Ectodermal cell (in vitro differentiated cells): ENCODE measurements at regions not wholly inside any gene's neighbourhood (a gene's known extent, or its start where the extent isn't known, plus 50 kb on each side); places are given as distances from the start of the nearest gene placed in this dataset.

Experiments
- H3K27ac ChIP-seq: 2 replicates; pipeline ENCODE4 v1.7.0; 2013; ENCODE audit warnings: mild to moderate bottlenecking, low read depth, low read length; ENCODE audit not compliant: insufficient read depth, poor library complexity, severe bottlenecking
- H3K27me3 ChIP-seq: 2 replicates; pipeline ENCODE4 v1.7.0; 2013; ENCODE audit warnings: mild to moderate bottlenecking, low read length; ENCODE audit not compliant: insufficient read depth, control insufficient read depth, poor library complexity, severe bottlenecking
- H3K36me3 ChIP-seq: one replicate; pipeline ENCODE4 v1.7.0; 2013; ENCODE audit warnings: low read length; ENCODE audit not compliant: control insufficient read depth, insufficient read depth
- H3K4me1 ChIP-seq: one replicate; pipeline ENCODE4 v1.7.0; 2013; ENCODE audit warnings: low read length; ENCODE audit not compliant: control insufficient read depth, insufficient read depth
- H3K4me3 ChIP-seq: 2 replicates; pipeline ENCODE4 v1.7.0; 2013; ENCODE audit warnings: low read depth, low read length, control low read depth; ENCODE audit not compliant: insufficient read depth
- H3K9me3 ChIP-seq: 2 replicates; pipeline ENCODE4 v1.7.0; 2013; ENCODE audit warnings: mild to moderate bottlenecking, low read length, moderate library complexity; ENCODE audit not compliant: control insufficient read depth
- WGBS, 2 experiments: methylation state at CpG; one replicate each; pipeline ENCODE4 v1.1.7; 2013; ENCODE audit warnings: missing lambda C conversion rate in 2 of 2; 5-methylcytosine and 5-hydroxymethylcytosine counted together

GRCh38 chr13:106151056-106151699 lies 384.3 kb downstream of the EFNB2 start:
- Histone ChIP-seq H3K27me3 (no peaks in the 10 kb centered on the region), H3K4me3 (no peak overlapping the region), H3K27ac (no peak overlapping the region), H3K36me3 (no peaks in the 10 kb centered on the region), H3K9me3 (no peaks in the 10 kb centered on the region), H3K4me1 (peaks cover 10% of the 10 kb centered on the region)
- WGBS, 2 experiments: 52 to 65% methylated on average over 2 to 3 of the region's 3 CpGs

DNA sequence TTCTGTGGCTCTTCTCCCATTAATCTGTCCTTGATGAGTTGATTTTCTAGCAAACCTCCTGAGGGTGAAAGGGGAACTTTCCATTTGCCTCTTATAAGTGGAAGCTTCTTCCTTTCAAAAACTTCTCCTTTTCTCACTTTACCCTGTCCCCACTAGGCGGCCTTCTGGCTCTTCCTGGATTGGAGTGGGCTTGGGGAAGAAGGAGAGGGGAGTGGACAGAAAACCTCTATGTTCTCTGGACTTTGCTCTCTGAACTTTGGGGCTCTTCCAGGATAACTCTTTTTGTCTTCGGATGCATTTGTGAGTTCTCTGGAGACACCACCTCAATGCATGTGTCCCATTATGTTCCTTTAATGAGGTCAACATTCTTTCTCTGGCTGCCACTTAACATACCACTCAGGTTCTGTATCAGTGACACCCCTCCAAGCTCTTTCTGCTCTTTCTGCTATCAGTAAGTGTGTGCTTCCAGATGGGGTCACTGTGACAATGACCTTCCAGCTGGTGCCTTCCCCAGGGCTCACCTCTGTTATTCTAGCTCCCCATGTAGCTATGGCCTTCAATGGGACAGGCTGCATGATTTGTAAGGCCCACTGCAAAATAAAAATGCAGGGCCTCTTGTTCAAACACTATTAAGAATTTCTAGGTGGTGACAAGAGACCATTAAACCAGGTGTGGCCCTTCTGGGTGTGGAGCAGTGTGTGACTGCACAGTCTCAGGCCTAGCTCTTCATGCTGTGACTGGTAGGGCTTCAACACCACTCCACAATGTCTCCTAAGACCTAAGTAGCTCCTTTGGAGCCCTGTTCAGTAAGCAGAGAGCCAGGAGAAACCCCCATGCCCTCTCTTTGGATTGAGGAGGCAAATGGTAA lies 389.2 kb downstream of the EFNB2 start:
- Histone ChIP-seq H3K27me3 (no peaks in the 10 kb centered on the region), H3K36me3 (no peaks in the 10 kb centered on the region), H3K9me3 (no peaks in the 10 kb centered on the region), H3K4me3 (no peak overlapping the region), H3K4me1 (peaks cover 3% of the 10 kb centered on the region), H3K27ac (no peak overlapping the region)
- WGBS, 2 experiments: 90 to 95% methylated on average over 1 to 2 of the region's 2 CpGs

DNA sequence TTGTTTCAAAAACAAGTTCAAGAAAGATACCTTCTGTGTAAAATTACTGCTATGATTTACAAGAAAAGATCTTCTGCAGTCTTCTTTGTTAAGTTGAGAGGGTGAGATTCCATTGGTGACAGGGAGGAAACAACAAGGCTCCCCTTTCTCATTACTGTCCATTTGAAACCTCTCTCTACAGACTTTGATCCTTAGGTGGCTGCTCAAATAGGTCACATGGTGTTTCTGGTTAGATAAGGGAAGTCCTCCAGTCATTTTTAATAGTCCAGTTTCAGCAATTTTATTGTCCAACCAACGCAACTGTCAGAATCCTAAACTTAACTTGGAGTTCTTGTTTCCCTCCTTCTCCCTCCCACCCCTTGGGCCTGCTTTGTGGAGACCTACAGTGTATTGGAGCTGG lies 390.4 kb downstream of the EFNB2 start:
- Histone ChIP-seq H3K9me3 (no peaks in the 10 kb centered on the region), H3K27ac (no peak overlapping the region), H3K36me3 (no peaks in the 10 kb centered on the region), H3K4me3 (no peak overlapping the region), H3K4me1 (no peaks in the 10 kb centered on the region), H3K27me3 (no peaks in the 10 kb centered on the region)
- WGBS, 2 experiments: 94 to 100% methylated on average over 1 of the region's 1 CpG

GRCh38 chr13:106143930-106144709 lies 391.3 kb downstream of the EFNB2 start:
- no peak overlapping the region for H3K4me3 ChIP-seq
- H3K4me1 ChIP-seq: no peaks in the 10 kb centered on the region
- H3K9me3 ChIP-seq: no peaks in the 10 kb centered on the region
- no peaks in the 10 kb centered on the region for H3K27me3 ChIP-seq
- no peak overlapping the region for H3K27ac ChIP-seq
- no peaks in the 10 kb centered on the region for H3K36me3 ChIP-seq
- 78 to 88% methylated on average over 2 of the region's 2 CpGs for WGBS, 2 experiments

DNA sequence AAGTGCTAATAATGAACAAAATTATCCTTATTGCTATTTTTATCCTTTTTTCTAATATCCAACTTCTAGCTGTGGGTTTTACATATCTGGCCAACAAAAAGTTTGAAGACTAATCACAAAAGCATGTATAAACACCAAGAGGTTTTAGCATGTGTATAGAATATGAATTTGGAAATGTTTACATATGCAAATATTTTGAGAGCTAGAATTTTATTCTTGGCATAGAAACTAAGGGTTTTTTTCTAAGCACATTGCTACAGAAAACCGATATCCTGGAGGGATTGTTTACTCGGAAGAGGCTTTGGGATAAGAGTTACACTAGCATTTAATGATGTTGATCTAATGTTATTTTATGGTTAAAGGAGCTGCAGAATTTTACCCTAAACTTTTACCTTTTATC lies 392.1 kb downstream of the EFNB2 start:
- Histone ChIP-seq H3K27ac (no peak overlapping the region), H3K9me3 (no peaks in the 10 kb centered on the region), H3K27me3 (no peaks in the 10 kb centered on the region), H3K4me3 (no peak overlapping the region), H3K4me1 (no peaks in the 10 kb centered on the region), H3K36me3 (no peaks in the 10 kb centered on the region)
- WGBS, 2 experiments: 82 to 90% methylated on average over 2 of the region's 2 CpGs

DNA sequence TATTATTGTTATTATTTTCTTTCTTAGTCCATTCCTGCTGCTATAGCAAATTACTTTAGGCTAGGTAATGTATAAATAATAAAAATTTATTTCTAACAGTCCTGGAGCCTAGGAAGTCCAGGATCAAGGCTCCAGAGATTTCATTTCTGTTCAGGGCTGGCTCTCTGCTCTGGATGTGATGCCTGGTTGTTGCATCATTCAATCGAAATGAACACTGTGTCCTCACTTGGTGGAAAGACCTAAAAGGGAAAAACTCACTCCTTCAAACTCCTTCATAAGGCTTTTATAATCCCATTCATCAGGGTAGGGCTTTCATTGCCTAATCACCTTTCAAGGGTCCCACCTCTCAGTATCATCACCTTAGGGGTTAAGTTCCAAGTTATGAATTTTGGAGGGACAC lies 395.0 kb downstream of the EFNB2 start:
- WGBS, 2 experiments: 81 to 97% methylated on average over 1 of the region's 1 CpG
- Histone ChIP-seq H3K4me1 (no peaks in the 10 kb centered on the region), H3K27me3 (no peaks in the 10 kb centered on the region), H3K4me3 (no peak overlapping the region), H3K36me3 (no peaks in the 10 kb centered on the region), H3K27ac (no peak overlapping the region), H3K9me3 (no peaks in the 10 kb centered on the region)

DNA sequence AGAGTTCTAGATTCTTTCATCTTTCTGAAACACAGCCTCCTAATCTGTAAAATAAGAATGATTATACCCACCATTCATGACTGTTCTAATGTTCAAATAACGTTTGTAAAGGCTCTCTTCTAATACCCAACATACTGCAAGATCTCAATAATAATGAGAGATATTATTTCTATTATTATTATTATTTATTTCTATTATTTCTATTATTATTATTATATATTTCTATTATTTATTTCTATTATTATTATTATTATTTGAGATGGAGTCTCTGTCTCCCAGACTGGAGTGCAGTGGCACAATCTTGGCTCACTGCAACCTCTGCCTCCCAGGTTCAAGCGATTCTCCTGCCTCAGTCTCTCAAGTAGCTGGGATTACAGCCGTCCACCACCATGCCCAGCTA lies 395.5 kb downstream of the EFNB2 start:
- Histone ChIP-seq H3K27me3 (no peaks in the 10 kb centered on the region), H3K27ac (no peak overlapping the region), H3K9me3 (no peaks in the 10 kb centered on the region), H3K36me3 (no peaks in the 10 kb centered on the region), H3K4me3 (no peak overlapping the region), H3K4me1 (no peaks in the 10 kb centered on the region)
- 94 to 97% methylated on average over 2 of the region's 3 CpGs for WGBS, 2 experiments

DNA sequence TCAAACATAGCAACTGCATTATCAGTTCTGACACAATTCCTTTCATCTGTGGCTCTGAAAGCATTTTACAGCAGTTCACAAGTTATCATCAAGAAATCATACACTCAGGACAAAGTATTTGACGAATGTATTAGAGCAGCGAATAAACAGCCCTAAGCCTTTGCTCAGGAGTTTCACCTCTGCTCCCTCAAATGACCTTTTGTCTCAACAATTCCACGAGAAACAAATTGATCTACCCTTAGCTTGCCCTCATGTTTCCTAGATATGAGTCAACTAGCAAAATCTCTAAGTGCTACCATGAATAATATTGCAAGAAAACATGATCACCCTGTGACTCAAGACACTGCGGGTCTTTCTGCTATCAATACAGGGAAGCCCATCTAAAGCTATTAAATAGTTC lies 396.1 kb downstream of the EFNB2 start:
- no peak overlapping the region for H3K27ac ChIP-seq

GRCh38 chr13:106138620-106139019 lies 396.8 kb downstream of the EFNB2 start:
- Histone ChIP-seq H3K9me3 (no peaks in the 10 kb centered on the region), H3K4me1 (no peaks in the 10 kb centered on the region), H3K36me3 (no peaks in the 10 kb centered on the region), H3K4me3 (no peak overlapping the region), H3K27me3 (no peaks in the 10 kb centered on the region), H3K27ac (no peak overlapping the region)

More for the DNA sequence above, 396.1 kb downstream of the EFNB2 start:
- Histone ChIP-seq H3K9me3 (no peaks in the 10 kb centered on the region), H3K4me1 (no peaks in the 10 kb centered on the region), H3K4me3 (no peak overlapping the region), H3K36me3 (no peaks in the 10 kb centered on the region), H3K27me3 (no peaks in the 10 kb centered on the region)
- 84 to 92% methylated on average over 3 of the region's 4 CpGs for WGBS, 2 experiments

GRCh38 chr13:106133025-106133424 lies 402.4 kb downstream of the EFNB2 start:
- H3K36me3 ChIP-seq: no peaks in the 10 kb centered on the region
- H3K4me1 ChIP-seq: no peaks in the 10 kb centered on the region
- H3K27me3 ChIP-seq: no peaks in the 10 kb centered on the region
- H3K27ac ChIP-seq: no peak overlapping the region
- no peaks in the 10 kb centered on the region for H3K9me3 ChIP-seq
- 89 to 93% methylated on average over 2 of the region's 2 CpGs for WGBS, 2 experiments
- H3K4me3 ChIP-seq: no peak overlapping the region
